AG20443 (cell line): ENCODE measurements at regions not wholly inside any gene's neighbourhood (a gene's known extent, or its start where the extent isn't known, plus 50 kb on each side); places are given as distances from the start of the nearest gene placed in this dataset.
"Not testable (repeated sequence)": the region's sequence is repeated elsewhere in the genome, so short reads cannot be mapped to it uniquely, and the experiment has no call there.

Experiments
- DNase-seq: peaks from one replicate; pipeline ENCODE4 v3.0.0; 2012; ENCODE audit warnings: low spot score, mixed read lengths

DNA sequence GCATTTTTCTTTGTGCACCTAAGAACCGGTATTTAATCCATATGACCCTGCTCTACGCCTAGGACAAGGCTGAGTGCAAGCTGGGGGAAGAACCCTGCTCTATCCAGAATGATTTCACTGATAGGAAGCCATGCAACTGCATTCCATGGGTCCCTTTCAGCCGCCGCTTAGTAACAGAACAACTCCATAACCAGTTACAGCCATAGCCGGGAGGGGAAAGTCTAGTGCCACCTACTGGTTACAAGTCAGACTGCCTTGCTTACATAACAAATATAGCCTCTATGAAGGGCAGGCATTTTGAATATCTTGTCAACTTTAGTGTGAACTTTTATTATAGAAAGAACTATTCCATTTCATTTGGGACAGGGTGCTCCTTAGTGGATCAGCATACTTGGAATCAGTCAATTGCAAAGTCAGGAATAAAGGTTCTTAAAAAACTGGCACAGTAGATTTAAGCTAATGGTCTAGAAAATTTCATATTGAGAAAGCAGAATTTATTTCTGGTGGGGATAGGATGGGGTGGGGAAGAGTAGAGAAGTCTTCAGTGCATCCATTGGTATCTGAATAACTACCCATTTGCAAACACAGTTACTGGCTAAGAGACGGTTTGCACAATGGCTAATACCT, 521.7 kb downstream of the ADRA2A start:
- peak; percentile 71 for DNase-seq

- DNase-seq: no peak
Observed at GRCh38 chr10:111599943-111600342, 523.1 kb downstream of the ADRA2A start.

- no peak for DNase-seq
Observed at GRCh38 chr10:111600772-111601171, 523.9 kb downstream of the ADRA2A start.

DNA sequence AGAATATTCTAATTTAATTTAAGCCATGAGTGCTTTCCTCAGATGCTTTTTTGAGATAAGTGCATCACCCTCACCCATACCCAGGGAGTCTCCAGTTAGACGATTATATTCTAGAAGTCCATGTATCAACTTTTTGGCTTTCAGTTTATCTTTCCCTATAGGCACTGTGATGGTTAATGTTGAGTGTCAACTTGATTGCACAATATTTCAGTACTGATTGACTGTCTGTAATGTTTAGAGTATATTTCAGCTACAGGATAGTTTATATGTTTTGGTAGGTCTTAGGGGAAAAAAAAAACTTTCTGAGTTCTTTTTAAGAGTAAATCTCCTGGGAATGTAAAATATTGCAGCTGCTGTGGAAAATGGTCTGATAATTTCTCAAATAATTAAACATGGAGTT, 535.4 kb downstream of the ADRA2A start:
- DNase-seq: no peak

DNA sequence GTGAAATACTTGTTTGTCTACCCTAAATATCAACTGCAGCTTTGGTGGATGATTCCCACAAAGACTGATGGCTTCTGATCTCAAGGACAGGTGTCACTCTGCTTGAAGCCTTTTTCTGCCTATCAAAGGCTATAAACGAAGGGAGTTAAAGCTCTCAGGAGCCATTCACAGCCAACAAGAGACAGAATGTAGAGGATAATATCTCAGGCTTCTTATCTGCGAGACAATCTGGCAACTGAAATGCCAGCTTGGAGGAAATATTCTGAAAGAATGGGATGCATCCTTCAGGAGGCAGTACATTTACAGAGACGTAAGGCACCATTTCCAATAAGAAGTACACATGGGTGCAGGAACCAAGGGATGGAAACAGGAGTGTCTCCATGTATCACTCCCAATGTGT, 549.4 kb downstream of the GPAM start:
- DNase-seq: no peak

DNA sequence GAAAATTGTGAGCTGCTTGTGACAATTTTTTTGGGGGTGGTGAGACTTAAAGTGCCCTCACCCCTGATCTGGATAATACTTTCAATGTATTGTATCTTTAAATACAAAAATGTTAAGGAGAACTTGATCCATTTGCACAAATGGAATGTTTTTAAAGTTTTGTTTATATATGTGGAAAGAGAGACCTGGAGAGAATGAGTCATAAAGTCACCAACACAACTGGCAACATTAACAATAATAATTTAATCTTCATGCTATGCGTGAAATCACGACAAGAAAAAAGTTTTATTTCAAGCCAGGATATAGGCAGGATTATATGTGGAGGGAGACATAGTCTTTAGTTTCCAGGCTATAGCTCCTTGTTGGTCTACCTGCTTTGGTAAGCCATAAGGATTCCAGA, 537.5 kb downstream of the GPAM start:
- no peak for DNase-seq

GRCh38 chr10:111648046-111648445, 535.5 kb downstream of the GPAM start:
- peak; percentile 89 for DNase-seq

- DNase-seq: not testable (repeated sequence)
Observed at GRCh38 chr10:111649080-111649479, 534.5 kb downstream of the GPAM start.

DNA sequence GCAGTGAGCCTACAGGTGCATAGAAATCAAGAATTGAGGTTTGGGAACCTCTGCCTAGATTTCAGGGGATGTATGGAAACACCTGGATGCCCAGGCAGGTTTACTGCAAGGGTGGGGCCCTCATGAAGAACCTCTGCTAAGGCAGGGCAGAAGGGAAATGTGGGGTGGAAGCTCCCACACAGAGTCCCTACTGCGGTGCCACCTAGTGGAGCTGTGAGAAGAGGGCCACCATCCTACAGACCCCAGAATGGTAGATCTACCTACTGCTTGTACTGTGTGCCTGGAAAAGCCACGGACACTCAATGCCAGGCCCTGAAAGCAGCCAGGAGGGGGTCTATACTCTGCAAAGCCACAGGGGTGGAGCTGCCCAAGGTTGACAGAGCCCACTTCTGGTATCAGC, 533.5 kb downstream of the GPAM start:
- DNase-seq: no peak

DNA sequence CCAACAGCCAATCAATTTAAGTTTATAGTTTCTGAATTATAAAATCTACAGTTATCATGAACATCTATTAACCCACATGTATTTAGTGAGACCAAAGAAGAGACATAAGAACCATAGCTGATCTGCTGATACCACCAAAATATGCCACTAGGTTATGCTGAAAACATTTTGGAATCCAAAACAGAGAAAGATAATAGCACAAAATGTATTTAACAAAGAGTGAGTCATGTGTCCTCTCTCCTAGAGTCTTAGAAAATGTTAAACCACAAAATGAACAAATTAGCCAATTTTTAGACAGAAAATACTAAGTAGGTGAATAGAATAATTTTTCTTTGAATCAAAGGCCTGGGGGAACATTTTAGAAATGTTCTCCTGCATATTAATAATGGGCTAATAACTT, 527.5 kb downstream of the GPAM start:
- peak; percentile 52 for DNase-seq

DNA sequence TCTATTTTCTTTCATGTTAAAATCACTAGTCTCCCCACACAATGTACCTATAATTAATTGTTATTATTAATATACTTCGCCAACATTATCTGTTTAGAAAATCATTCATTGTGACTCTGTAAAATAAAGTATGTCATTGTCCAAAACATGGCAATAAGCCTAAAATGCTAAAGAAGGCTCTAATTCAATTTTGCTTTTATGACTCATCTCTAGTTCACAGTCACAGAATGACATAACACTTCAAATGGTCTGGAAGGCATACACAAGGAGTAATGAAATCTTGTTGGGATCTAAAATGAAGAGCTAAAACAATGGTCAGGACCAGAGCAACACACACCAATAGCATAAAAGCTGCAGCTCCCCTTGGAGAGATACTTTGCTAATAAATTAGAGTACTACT, 505.8 kb downstream of the GPAM start:
- peak; percentile 46 for DNase-seq

DNA sequence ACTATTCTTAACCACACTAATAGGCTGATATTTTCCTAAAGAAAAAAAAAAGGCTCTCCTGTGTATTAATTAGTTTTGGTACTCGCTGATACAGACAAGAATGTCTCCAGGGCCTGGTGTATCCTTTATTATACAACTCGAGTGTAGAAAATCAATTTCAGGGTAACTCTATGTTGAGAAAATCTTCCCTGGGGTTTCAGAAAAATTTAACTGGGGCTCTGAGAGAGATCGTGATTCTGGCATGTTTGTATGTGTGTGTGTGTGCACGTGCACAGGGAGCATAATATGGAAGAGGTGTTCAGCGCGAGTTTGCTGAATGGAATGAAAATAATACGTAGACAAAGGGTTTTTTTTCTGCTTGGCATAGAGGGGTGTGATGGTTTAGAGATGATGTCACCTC, 496.8 kb downstream of the GPAM start:
- no peak for DNase-seq

DNA sequence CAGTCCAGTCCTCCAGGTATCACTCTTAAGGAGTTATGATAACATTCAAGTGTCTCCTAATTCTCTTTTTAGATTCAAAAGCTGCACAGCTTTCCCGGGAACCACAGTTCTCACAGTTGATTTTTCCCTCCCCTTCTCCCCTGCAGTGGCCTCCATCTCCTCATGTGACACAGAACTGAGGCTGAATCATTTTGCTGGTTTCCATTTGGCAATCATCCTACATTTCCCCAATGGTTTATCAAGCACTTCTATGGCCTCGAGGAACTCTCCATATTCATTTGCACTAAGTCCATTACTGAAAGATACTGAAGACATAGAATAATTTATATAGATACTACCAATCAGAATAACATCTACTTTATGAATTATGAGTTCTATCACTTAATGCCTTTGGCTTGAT, 484.9 kb downstream of the GPAM start:
- peak; percentile 41 for DNase-seq

- DNase-seq: no peak
Observed at GRCh38 chr10:111703986-111704385, 479.6 kb downstream of the GPAM start.

- DNase-seq: peak; percentile 63
Observed at GRCh38 chr10:111705021-111705420, 478.5 kb downstream of the GPAM start.

DNA sequence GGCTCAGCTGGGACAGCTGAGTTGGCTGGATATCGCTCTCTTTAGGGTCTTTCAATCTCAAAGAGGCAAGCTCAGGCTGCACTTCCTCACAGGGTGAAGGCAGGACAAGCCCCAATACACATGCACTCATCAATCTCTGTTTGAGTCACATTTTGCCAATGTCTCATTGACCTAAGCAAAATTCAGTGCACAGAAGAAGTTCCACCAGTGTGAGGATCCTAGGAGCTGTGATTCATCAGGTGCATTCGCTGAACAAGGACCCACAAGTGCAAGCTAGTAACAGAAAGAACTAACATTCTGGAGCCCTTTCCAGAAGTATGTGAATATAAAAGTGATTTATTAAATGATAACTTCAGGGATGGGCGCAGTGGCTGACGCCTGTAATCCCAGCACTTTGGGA, 477.2 kb downstream of the GPAM start:
- no peak for DNase-seq

DNA sequence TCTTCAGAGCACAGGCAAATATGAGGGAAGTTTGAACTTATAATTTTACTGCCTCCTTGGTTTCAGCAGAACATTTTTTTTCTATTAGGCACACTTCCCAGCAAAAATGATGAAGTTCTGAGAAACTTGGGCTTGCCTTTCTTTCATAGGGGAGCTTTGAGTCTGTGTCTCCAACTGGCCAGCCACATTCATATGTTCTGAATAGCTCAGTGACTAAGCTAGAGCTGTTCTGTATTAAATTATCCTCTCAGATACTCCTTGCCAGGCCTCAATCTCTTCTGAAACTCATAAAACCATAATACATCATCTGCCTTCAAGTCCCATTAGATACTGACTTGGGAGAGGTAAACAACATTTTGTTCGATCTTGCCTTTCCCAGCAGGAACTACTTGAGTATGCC, 476.5 kb downstream of the GPAM start:
- DNase-seq: peak; percentile 77

- DNase-seq: peak; percentile 16
Observed at GRCh38 chr10:111709603-111710002, 474.0 kb downstream of the GPAM start.

- DNase-seq: no peak
Observed at GRCh38 chr10:111716032-111716431, 467.5 kb downstream of the GPAM start.

- DNase-seq: no peak
Observed at GRCh38 chr10:111724121-111724520, 459.4 kb downstream of the GPAM start.

- DNase-seq: no peak
Observed at GRCh38 chr10:111725050-111725449, 458.5 kb downstream of the GPAM start.

DNA sequence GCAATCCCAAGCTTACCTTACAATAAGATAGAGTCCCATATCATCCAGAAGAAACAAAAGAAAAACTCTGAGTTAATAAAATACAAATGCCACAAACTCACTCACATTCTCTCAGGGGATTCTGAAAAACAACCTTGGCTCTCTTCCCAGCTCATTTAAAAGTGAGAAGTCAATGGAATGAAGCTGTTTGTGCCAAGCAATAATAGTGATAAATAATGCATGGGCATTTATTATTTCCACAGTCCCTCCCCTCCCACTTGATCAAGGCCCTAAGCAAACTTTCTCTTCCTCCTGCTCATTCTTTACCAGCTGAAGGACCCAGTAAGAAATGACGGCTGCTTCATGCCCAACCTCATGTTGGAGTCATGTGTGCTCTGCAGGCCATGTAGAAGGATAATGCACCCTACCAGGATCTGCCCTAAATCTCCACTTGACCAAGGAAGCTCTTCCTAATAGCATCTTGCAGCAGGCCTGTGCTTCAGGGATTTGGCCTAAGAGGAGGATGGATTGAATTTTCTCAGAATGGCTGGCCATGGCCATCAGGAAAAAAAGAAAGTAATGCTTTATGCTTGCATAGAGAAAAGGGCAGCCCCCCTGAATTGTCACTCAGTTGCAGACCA, 451.3 kb downstream of the GPAM start:
- DNase-seq: no peak

- DNase-seq: no peak
Observed at GRCh38 chr10:111739125-111739873, 444.3 kb downstream of the GPAM start.

DNA sequence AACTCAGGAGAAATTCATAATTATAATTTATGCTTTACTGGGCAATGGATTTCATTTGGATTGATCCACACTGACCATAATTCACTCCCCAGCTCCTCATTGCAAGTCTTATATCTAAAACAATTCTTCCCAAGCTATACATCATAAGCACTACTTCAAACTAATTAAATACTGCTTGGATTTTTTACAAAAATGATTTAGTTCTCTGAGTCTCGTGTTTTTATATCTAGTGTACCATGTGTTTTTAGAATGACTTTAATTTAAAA, 443.8 kb downstream of the GPAM start:
- DNase-seq: no peak
